H1 (cell line): ENCODE measurements at regions not wholly inside any gene's neighbourhood (a gene's known extent, or its start where the extent isn't known, plus 50 kb on each side); places are given as distances from the start of the nearest gene placed in this dataset.

Experiments used
- CTCF ChIA-PET: fragments of 300-600 bp; sonication (Branson Sonifier 250); formaldehyde crosslinking; loops from one replicate; lab custom pipeline; 2021; ENCODE audit not compliant: partially characterized antibody; lab: Charles Lee
- POLR2A ChIA-PET: fragments of 300-600 bp; sonication (Branson Sonifier 250); formaldehyde crosslinking; loops from one replicate; lab custom pipeline; 2021; ENCODE audit warnings: inconsistent platforms; ENCODE audit not compliant: partially characterized antibody; lab: Charles Lee
- DNase-seq, 2 experiments: peaks; one replicate each; pipeline versions ENCODE4 v3.0.0 to v3.0.0-alpha.2; 2010 to 2022; ENCODE audit warnings: low spot score in 2 of 2, low read depth in 1 of 2, mixed read lengths in 1 of 2
- FAIRE-seq: peaks from 2 replicates; lab custom pipeline; 2011; peaks lifted over from hg19 to GRCh38; lab: Jason Lieb, UNC
- H2AFZ ChIP-seq: 2 replicates; pipeline ENCODE4 v1.8.1; 2012; ENCODE audit warnings: low read length, inconsistent platforms
- H2AK5ac ChIP-seq: 2 replicates; pipeline ENCODE4 v1.6.1; 2013; ENCODE audit warnings: low read depth, low read length
- H2BK120ac ChIP-seq: replicated peaks from 2 replicates; pipeline ENCODE3; 2013; ENCODE audit warnings: low read depth, low read length, inconsistent platforms
- H2BK12ac ChIP-seq: 2 replicates; pipeline ENCODE4 v1.6.1; 2013; ENCODE audit warnings: low read depth, low read length
- H2BK15ac ChIP-seq: 2 replicates; pipeline ENCODE4 v1.6.1; 2013; ENCODE audit warnings: low read length
- H2BK20ac ChIP-seq: 2 replicates; pipeline ENCODE4 v1.6.1; 2013; ENCODE audit warnings: low read length
- H2BK5ac ChIP-seq: 2 replicates; pipeline ENCODE4 v1.6.1; 2013; ENCODE audit warnings: low read depth, low read length
- H3K14ac ChIP-seq: 2 replicates; pipeline ENCODE4 v1.6.1; 2013; ENCODE audit warnings: inconsistent platforms; ENCODE audit not compliant: insufficient read length
- H3K18ac ChIP-seq: 2 replicates; pipeline ENCODE4 v1.6.1; 2013; ENCODE audit warnings: low read length; ENCODE audit errors: extremely low read depth
- H3K23ac ChIP-seq: 2 replicates; pipeline ENCODE4 v1.6.1; 2013; ENCODE audit warnings: inconsistent platforms; ENCODE audit not compliant: insufficient read length
- H3K23me2 ChIP-seq: 2 replicates; pipeline ENCODE4 v1.6.1; 2013; ENCODE audit warnings: low read depth, low read length
- H3K27ac ChIP-seq: 2 replicates; pipeline ENCODE4 v1.6.1; 2011; ENCODE audit warnings: low read depth, low read length, inconsistent platforms
- H3K27me3 ChIP-seq, 4 experiments: replicated peaks in 1 of 4; 1 replicate in 1 of 4; 2 replicates in 3 of 4; pipeline versions ENCODE4 v1.6.1 to v1.8.1; 2011 to 2013; ENCODE audit warnings: low read length in 3 of 4, mild to moderate bottlenecking in 3 of 4, inconsistent platforms in 2 of 4, mixed read lengths in 2 of 4, moderate library complexity in 1 of 4; ENCODE audit not compliant: control insufficient read depth in 3 of 4, insufficient read depth in 3 of 4; ENCODE audit errors: extremely low read depth in 1 of 4
- H3K36me3 ChIP-seq, 4 experiments: 2 replicates each; pipeline versions ENCODE4 v1.6.1 to v1.8.1; 2011 to 2013; ENCODE audit warnings: mild to moderate bottlenecking in 4 of 4, low read length in 3 of 4, moderate library complexity in 2 of 4, control low read depth in 1 of 4, inconsistent platforms in 1 of 4; ENCODE audit not compliant: insufficient read depth in 4 of 4, control insufficient read depth in 2 of 4
- H3K4ac ChIP-seq: replicated peaks from 2 replicates; pipeline ENCODE3; 2013; ENCODE audit warnings: low read length, low read depth, mixed read lengths, inconsistent platforms; ENCODE audit not compliant: insufficient read length
- H3K4me1 ChIP-seq, 4 experiments: replicated peaks in 1 of 4; 1 replicate in 1 of 4; 2 replicates in 3 of 4; pipeline versions ENCODE4 v1.6.1 to v1.8.1; 2011 to 2013; ENCODE audit warnings: low read length in 3 of 4, inconsistent platforms in 2 of 4, mixed read lengths in 1 of 4; ENCODE audit not compliant: insufficient read depth in 4 of 4, control insufficient read depth in 3 of 4
- H3K4me2 ChIP-seq, 2 experiments: 2 replicates each; pipeline versions ENCODE4 v1.6.1 to v1.8.1; 2011 to 2013; ENCODE audit warnings: low read depth in 2 of 2, low read length in 2 of 2, control low read depth in 1 of 2, inconsistent platforms in 1 of 2, mild to moderate bottlenecking in 1 of 2; ENCODE audit not compliant: insufficient read depth in 1 of 2
- H3K4me3 ChIP-seq, 4 experiments: fragments of 200-600, 300-600 bp in 1 of 4; sonication (generic), shearing (Covaris generic), sonication (Bioruptor Twin) in 1 of 4; 2 replicates each; pipeline versions ENCODE4 v1.5.1 to v1.8.1; 2011 to 2016; ENCODE audit warnings: low read length in 4 of 4, low read depth in 3 of 4, control low read depth in 2 of 4, inconsistent platforms in 2 of 4, mild to moderate bottlenecking in 2 of 4, mixed read lengths in 1 of 4, moderate library complexity in 1 of 4; ENCODE audit not compliant: insufficient read depth in 2 of 4; ENCODE audit errors: extremely low read depth in 1 of 4
- H3K56ac ChIP-seq: replicated peaks from 2 replicates; pipeline ENCODE3; 2013; ENCODE audit warnings: low read depth, mild to moderate bottlenecking, mixed read lengths, low read length, inconsistent platforms; ENCODE audit not compliant: insufficient read length
- H3K79me1 ChIP-seq: 2 replicates; pipeline ENCODE4 v1.6.1; 2013; ENCODE audit warnings: low read depth, low read length, control low read depth
- H3K79me2 ChIP-seq, 2 experiments: 2 replicates each; pipeline versions ENCODE4 v1.6.1 to v1.8.1; 2012 to 2013; ENCODE audit warnings: low read length in 2 of 2, mild to moderate bottlenecking in 2 of 2, inconsistent platforms in 1 of 2; ENCODE audit not compliant: insufficient read depth in 2 of 2, control insufficient read depth in 1 of 2
- H3K9ac ChIP-seq, 4 experiments: replicated peaks in 1 of 4; 1 replicate in 1 of 4; 2 replicates in 3 of 4; pipeline versions ENCODE4 v1.6.1 to v1.8.1; 2011 to 2013; ENCODE audit warnings: low read depth in 3 of 4, low read length in 3 of 4, control low read depth in 2 of 4, mild to moderate bottlenecking in 2 of 4, moderate library complexity in 2 of 4, inconsistent platforms in 1 of 4; ENCODE audit errors: extremely low read depth in 1 of 4
- H3K9me3 ChIP-seq, 2 experiments: 2 replicates each; pipeline versions ENCODE4 v1.6.1 to v1.8.1; 2012 to 2013; ENCODE audit warnings: mild to moderate bottlenecking in 2 of 2, moderate library complexity in 2 of 2, control low read depth in 1 of 2, inconsistent platforms in 1 of 2, low read depth in 1 of 2, low read length in 1 of 2, mixed read lengths in 1 of 2; ENCODE audit not compliant: insufficient read depth in 2 of 2
- H4K20me1 ChIP-seq, 2 experiments: replicated peaks in 1 of 2; 2 replicates each; pipeline versions ENCODE3 to v1.8.1; 2011 to 2013; ENCODE audit warnings: inconsistent platforms in 2 of 2, low read length in 2 of 2, mild to moderate bottlenecking in 1 of 2; ENCODE audit not compliant: insufficient read depth in 2 of 2, control insufficient read depth in 1 of 2
- H4K5ac ChIP-seq: 2 replicates; pipeline ENCODE4 v1.6.1; 2013; ENCODE audit warnings: low read length, low read depth, mixed read lengths, inconsistent platforms; ENCODE audit not compliant: insufficient read length
- H4K8ac ChIP-seq: 2 replicates; pipeline ENCODE4 v1.8.0; 2013; ENCODE audit warnings: mild to moderate bottlenecking, moderate library complexity, low read length, inconsistent platforms; ENCODE audit not compliant: insufficient read depth; ENCODE audit errors: extremely low read depth
- H4K91ac ChIP-seq: replicated peaks from 2 replicates; pipeline ENCODE3; 2013; ENCODE audit warnings: low read length, mixed read lengths, inconsistent platforms; ENCODE audit not compliant: insufficient read length
- BCL11A ChIP-seq, 2 experiments: IDR thresholded peaks; one replicate each; pipeline ENCODE4 v1.6.1; 2011; ENCODE audit warnings: low read depth in 2 of 2, low read length in 2 of 2, mild to moderate bottlenecking in 2 of 2
- CBX5 ChIP-seq: fragments of 300-800, 300-1000 bp; sonication (generic); IDR thresholded peaks from 2 replicates; pipeline ENCODE4 v1.7.1; 2016; ENCODE audit warnings: antibody characterized with exemption, low read length, low read depth
- CREB1 ChIP-seq: IDR thresholded peaks from 2 replicates; pipeline ENCODE4 v1.6.1; 2012; ENCODE audit warnings: inconsistent platforms
- GABPA ChIP-seq: IDR thresholded peaks from 2 replicates; pipeline ENCODE4 v1.6.1; 2011; ENCODE audit warnings: mild to moderate bottlenecking, low read length, moderate library complexity, borderline replicate concordance; ENCODE audit not compliant: insufficient read depth
- JUN ChIP-seq: IDR thresholded peaks from 2 replicates; pipeline ENCODE4 v1.6.1; 2011; ENCODE audit warnings: low read depth, mild to moderate bottlenecking, improper control_type of control experiment, low read length
- KDM1A ChIP-seq: fragments of 200-600, 300-600 bp; sonication (generic); IDR thresholded peaks from 2 replicates; pipeline ENCODE4 v1.7.1; 2016; ENCODE audit warnings: mild to moderate bottlenecking, low read length, borderline replicate concordance
- NRF1 ChIP-seq: IDR thresholded peaks from 2 replicates; pipeline ENCODE4 v1.6.1; 2011; ENCODE audit warnings: mild to moderate bottlenecking, low read depth, low read length, improper control_type of control experiment
- POLR2A ChIP-seq, 2 experiments: IDR thresholded peaks; 1 replicate in 1 of 2; 2 replicates in 1 of 2; pipeline ENCODE4 v1.6.1; 2011; ENCODE audit warnings: low read depth in 2 of 2, low read length in 2 of 2, mild to moderate bottlenecking in 2 of 2; ENCODE audit errors: control extremely low read depth in 1 of 2
- RNF2 ChIP-seq: fragments of 200-900, 300-1000 bp; sonication (generic); IDR thresholded peaks from 2 replicates; pipeline ENCODE4 v1.7.1; 2016; ENCODE audit warnings: borderline replicate concordance, low read depth, mild to moderate bottlenecking, antibody characterized with exemption, low read length; ENCODE audit not compliant: poor library complexity, severe bottlenecking; ENCODE audit errors: missing control alignments
- SAP30 ChIP-seq: fragments of 300-600 bp; sonication (generic); IDR thresholded peaks from 2 replicates; pipeline ENCODE4 v1.7.1; 2012; ENCODE audit warnings: low read length, moderate library complexity, mild to moderate bottlenecking, inconsistent platforms; ENCODE audit not compliant: insufficient read depth, insufficient replicate concordance
- TCF12 ChIP-seq: IDR thresholded peaks from 2 replicates; pipeline ENCODE4 v1.6.1; 2011; ENCODE audit warnings: low read depth, mild to moderate bottlenecking, low read length
- WGBS, 2 experiments: shearing (Covaris generic) in 1 of 2; methylation state at CpG; one replicate each; pipeline versions ENCODE4 v1.1.6 to v1.1.7; 2013 to 2015; ENCODE audit warnings: low lambda C conversion rate in 2 of 2, mixed read lengths in 2 of 2, inconsistent platforms in 1 of 2, low coverage in 1 of 2, missing lambda C conversion rate in 1 of 2; ENCODE audit not compliant: insufficient replicate concordance in 2 of 2, insufficient coverage in 1 of 2, insufficient read length in 1 of 2; ENCODE audit errors: extremely low coverage in 1 of 2, missing lambda C conversion rate in 1 of 2; 5-methylcytosine and 5-hydroxymethylcytosine counted together

DNA sequence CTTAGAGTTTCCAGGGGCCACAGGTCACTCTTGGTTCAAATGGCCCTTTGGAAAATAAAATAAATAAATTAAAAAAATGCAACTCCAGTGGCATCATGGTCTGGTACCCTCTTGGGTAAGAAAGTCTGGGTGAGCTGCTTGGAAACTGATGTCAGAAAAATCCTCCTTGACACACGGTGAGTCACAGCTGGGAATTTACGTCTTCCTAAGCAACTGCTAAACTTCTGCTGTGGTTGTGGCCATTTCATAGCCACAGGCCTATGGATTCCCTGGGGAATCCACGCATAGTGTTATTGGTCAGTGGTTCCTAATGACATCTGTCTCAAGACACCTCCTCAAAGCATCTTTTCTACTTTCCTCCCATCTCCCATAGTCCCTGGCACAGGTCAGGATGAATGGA is 220.8 kb downstream of the COG6 start:
- Histone ChIP-seq H3K56ac (no peak overlapping the region), H2AFZ (no peak overlapping the region), H3K18ac (no peak overlapping the region), H2BK15ac (no peak overlapping the region), H2BK20ac (no peak overlapping the region), H3K4ac (no peak overlapping the region), H4K20me1 (no peaks in the 10 kb centered on the region), H3K79me1 (no peaks in the 10 kb centered on the region), H2BK12ac (no peak overlapping the region), H3K9ac (no peak overlapping the region), H4K5ac (no peak overlapping the region), H3K36me3 (no peaks in the 10 kb centered on the region), H3K27me3 (no peaks in the 10 kb centered on the region), H4K91ac (no peak overlapping the region), H2BK5ac (no peak overlapping the region), H3K4me3 (no peak overlapping the region), H3K4me1 (peaks cover 0 to 6% (median 0%) of the 10 kb centered on the region in 4 experiments; a peak in 2 of 7 replicates), H3K23me2 (no peaks in the 10 kb centered on the region), H3K23ac (no peak overlapping the region), H4K8ac (no peak overlapping the region), H3K27ac (no peak overlapping the region), H2AK5ac (no peak overlapping the region), H3K79me2 (no peaks in the 10 kb centered on the region), H3K14ac (no peak overlapping the region), H3K9me3 (no peaks in the 10 kb centered on the region), H2BK120ac (no peak overlapping the region), H3K4me2 (no peak overlapping the region)
- ChIA-PET CTCF (interaction anchor here (0.6 kb wide), 1 partner anchor 826 kb away, joined by 3 read pairs; no protein-coding TSS in a partner anchor), POLR2A (no interaction called here)
- DNase-seq (no peak), FAIRE-seq (no peak)
- WGBS, 2 experiments, result 90% methylated on average over 3 of the region's 3 CpGs; no CpG with 5 or more reads in 1 of the 2 experiments
- TF ChIP-seq GABPA, result no peak
- no peak for TF ChIP-seq CBX5
- no peak for TF ChIP-seq CREB1
- no peak for TF ChIP-seq POLR2A (IDR thresholded peaks at IDR 0.05; ENCODE audit: control extremely low read depth in 1 of 2, low read depth in 2 of 2, low read length in 2 of 2)
- no peak for TF ChIP-seq NRF1
- no peak for TF ChIP-seq TCF12
- TF ChIP-seq JUN, result no peak
- no peak for TF ChIP-seq RNF2
- no peak for TF ChIP-seq SAP30
- TF ChIP-seq KDM1A, result no peak
- no peak for TF ChIP-seq BCL11A (IDR thresholded peaks at IDR 0.05; ENCODE audit: low read depth in 2 of 2, low read length in 2 of 2)
